K562 (cell line): ENCODE measurements at regions not wholly inside any gene's neighbourhood (a gene's known extent, or its start where the extent isn't known, plus 50 kb on each side); places are given as distances from the start of the nearest gene placed in this dataset.

ENCODE experiments used
- ATAC-seq: fragments of 200-7000 bp; cut with Tn5 transposase; 3 replicates; pipeline ENCODE4 v1.9.1; 2020; ENCODE audit warnings: moderate library complexity
- BruUV-seq: library from RNA; stranded (reverse); fragments of 400-500 nt; replicated peaks from 2 replicates; lab custom pipeline; 2021; lab: Mats Ljungman, UMichigan
- CTCF ChIA-PET: fragments of 300-600 bp; formaldehyde crosslinking; extraction: SDS; loops from one replicate; lab custom pipeline; 2021; ENCODE audit warnings: low intra/inter-chr PET ratio; lab: Yijun Ruan, JAX
- POLR2A ChIA-PET: fragments of 300-600, 350-650 bp; sonication (Branson Sonifier 250); formaldehyde crosslinking; extraction: SDS; loops from one replicate; lab custom pipeline; 2021; ENCODE audit warnings: antibody characterized with exemption, inconsistent platforms; lab: Yijun Ruan, JAX
- DNase-seq, 4 experiments: peaks; one replicate each; pipeline versions ENCODE4 v3.0.0 to v3.0.0-alpha.2; 2011 to 2018; ENCODE audit warnings: low spot score in 3 of 4, mixed read lengths in 3 of 4; ENCODE audit errors: extremely low read depth in 1 of 4
- FAIRE-seq: peaks from 2 replicates; lab custom pipeline; 2011; peaks lifted over from hg19 to GRCh38; lab: Jason Lieb, UNC
- H2AFZ ChIP-seq: 2 replicates; pipeline ENCODE4 v1.6.0; 2011; ENCODE audit warnings: low read depth, low read length, control low read depth, inconsistent platforms
- H3K27ac ChIP-seq: fragments of 200-600 bp; 3 replicates; pipeline ENCODE4 v1.8.0; 2011; ENCODE audit warnings: low read depth, mild to moderate bottlenecking, control low read depth, inconsistent platforms, low read length, moderate library complexity, mixed read lengths; ENCODE audit errors: extremely low read depth
- H3K27me3 ChIP-seq, 2 experiments: fragments of 300-600 bp in 1 of 2; 2 replicates in 1 of 2; 3 replicates in 1 of 2; pipeline versions ENCODE4 v1.6.0 to v1.8.0; 2011; ENCODE audit warnings: inconsistent platforms in 2 of 2, low read length in 2 of 2, mild to moderate bottlenecking in 1 of 2, mixed read lengths in 1 of 2, moderate library complexity in 1 of 2; ENCODE audit not compliant: control insufficient read depth in 2 of 2, insufficient read depth in 2 of 2
- H3K36me3 ChIP-seq: fragments of 300-600 bp; 3 replicates; pipeline ENCODE4 v1.8.0; 2011; ENCODE audit warnings: mild to moderate bottlenecking, low read length, inconsistent platforms; ENCODE audit not compliant: control insufficient read depth, insufficient read depth
- H3K4me1 ChIP-seq, 2 experiments: fragments of 200-600 bp in 1 of 2; replicated peaks in 1 of 2; 2 replicates in 1 of 2; 3 replicates in 1 of 2; pipeline versions ENCODE4 v1.5.1 to v1.8.0; 2011; ENCODE audit warnings: inconsistent platforms in 2 of 2, low read length in 2 of 2, mild to moderate bottlenecking in 1 of 2, mixed read lengths in 1 of 2, moderate library complexity in 1 of 2; ENCODE audit not compliant: control insufficient read depth in 2 of 2, insufficient read depth in 2 of 2
- H3K4me2 ChIP-seq: 2 replicates; pipeline ENCODE4 v1.6.1; 2011; ENCODE audit warnings: low read length, control low read depth, inconsistent platforms, mixed read lengths; ENCODE audit not compliant: insufficient read depth
- H3K4me3 ChIP-seq: fragments of 200-600 bp; sonication (generic), shearing (Covaris generic); 2 replicates; pipeline ENCODE4 v1.5.1; 2016; ENCODE audit warnings: control low read depth, inconsistent platforms
- H3K79me2 ChIP-seq: fragments of 200-600 bp; 3 replicates; pipeline ENCODE4 v1.8.0; 2011; ENCODE audit warnings: low read length, inconsistent platforms; ENCODE audit not compliant: control insufficient read depth, insufficient read depth
- H3K9ac ChIP-seq, 2 experiments: 2 replicates each; pipeline versions ENCODE4 v1.6.0 to v1.6.1; 2011; ENCODE audit warnings: low read depth in 2 of 2, low read length in 2 of 2, control low read depth in 1 of 2, inconsistent platforms in 1 of 2, mild to moderate bottlenecking in 1 of 2, mixed read lengths in 1 of 2; ENCODE audit not compliant: insufficient read depth in 1 of 2
- H3K9me1 ChIP-seq: one replicate; pipeline ENCODE4 v1.6.0; 2011; ENCODE audit warnings: inconsistent platforms, mild to moderate bottlenecking, low read length, moderate library complexity; ENCODE audit not compliant: control insufficient read depth, insufficient read depth
- H3K9me3 ChIP-seq: replicated peaks from 2 replicates; pipeline ENCODE4 v1.5.1; 2011; ENCODE audit warnings: low read depth, low read length, inconsistent platforms; ENCODE audit not compliant: control insufficient read depth, insufficient read depth
- H4K20me1 ChIP-seq: replicated peaks from 2 replicates; pipeline ENCODE4 v1.6.1; 2011; ENCODE audit warnings: low read length, inconsistent platforms, mixed read lengths; ENCODE audit not compliant: control insufficient read depth, insufficient read depth
- DMBX1 ChIP-seq: fragments of 250-450 bp; sonication (Bioruptor Pico); IDR thresholded peaks from 2 replicates; pipeline ENCODE4 v1.8.0; 2022; ENCODE audit warnings: inconsistent platforms, mild to moderate bottlenecking, moderate library complexity, borderline replicate concordance
- GTF2A2 ChIP-seq: IDR thresholded peaks from 2 replicates; pipeline ENCODE4 v1.6.1; 2016; ENCODE audit warnings: mild to moderate bottlenecking, missing genetic modification characterization, missing compliant biosample characterization
- MAFK ChIP-seq: IDR thresholded peaks from 2 replicates; pipeline ENCODE4 v1.6.1; 2011; ENCODE audit warnings: low read length, improper control_type of control experiment
- MIER1 ChIP-seq: fragments of 450-650 bp; IDR thresholded peaks from 2 replicates; pipeline ENCODE4 v1.6.1; 2016; ENCODE audit warnings: antibody characterized with exemption, mild to moderate bottlenecking, low read depth
- SMARCB1 ChIP-seq: IDR thresholded peaks from 2 replicates; pipeline ENCODE4 v1.6.1; 2011; ENCODE audit warnings: improper control_type of control experiment, low read depth; ENCODE audit not compliant: insufficient read length
- SRF ChIP-seq, 2 experiments: fragments of 250-450, 450-650 bp in 1 of 2; sonication (Bioruptor Pico) in 1 of 2; sonication (generic) in 1 of 2; formaldehyde crosslinking; IDR thresholded peaks; 2 replicates each; pipeline versions ENCODE4 v1.5.0 to v1.5.1; 2020 to 2022; ENCODE audit warnings: mild to moderate bottlenecking in 1 of 2, missing genetic modification reagents in 1 of 2
- ZNF431 ChIP-seq: sonication (generic); formaldehyde crosslinking; IDR thresholded peaks from 2 replicates; pipeline ENCODE4 v1.8.0; 2022; ENCODE audit warnings: mild to moderate bottlenecking, missing genetic modification reagents
- ZNF740 ChIP-seq, 3 experiments: fragments of 200-800 bp in 1 of 3; sonication (Bioruptor generic) in 1 of 3; sonication (generic) in 1 of 3; formaldehyde crosslinking in 1 of 3; IDR thresholded peaks; 2 replicates each; pipeline versions ENCODE4 v1.6.1 to v1.8.0; 2016 to 2022; ENCODE audit warnings: mild to moderate bottlenecking in 2 of 3, missing compliant biosample characterization in 2 of 3, missing genetic modification characterization in 2 of 3, missing genetic modification reagents in 1 of 3
- WGBS: fragments of 100-300 bp; shearing (Covaris generic); methylation state at CpG from one replicate; pipeline ENCODE4 v1.1.6; 2016; ENCODE audit warnings: low coverage, mixed read lengths; ENCODE audit not compliant: insufficient coverage; ENCODE audit errors: missing lambda C conversion rate; 5-methylcytosine and 5-hydroxymethylcytosine counted together
- in situ Hi-C: fragments of 300-500 bp; cut with MboI; formaldehyde crosslinking; loops from 4 replicates; pipeline ENCODE4 v1.15.0; 2018; ENCODE audit warnings: inconsistent platforms, mixed read lengths
- intact Hi-C: fragments of 100-400 bp; cut with micrococcal nuclease; formaldehyde crosslinking; loops from 2 replicates; pipeline ENCODE4 v1.14.2; 2022
- TF ChIP-seq, protein P1 (sequence below): IDR thresholded peaks from 2 replicates; pipeline ENCODE4 v1.6.1; 2014; ENCODE audit warnings: antibody characterized with exemption

DNA sequence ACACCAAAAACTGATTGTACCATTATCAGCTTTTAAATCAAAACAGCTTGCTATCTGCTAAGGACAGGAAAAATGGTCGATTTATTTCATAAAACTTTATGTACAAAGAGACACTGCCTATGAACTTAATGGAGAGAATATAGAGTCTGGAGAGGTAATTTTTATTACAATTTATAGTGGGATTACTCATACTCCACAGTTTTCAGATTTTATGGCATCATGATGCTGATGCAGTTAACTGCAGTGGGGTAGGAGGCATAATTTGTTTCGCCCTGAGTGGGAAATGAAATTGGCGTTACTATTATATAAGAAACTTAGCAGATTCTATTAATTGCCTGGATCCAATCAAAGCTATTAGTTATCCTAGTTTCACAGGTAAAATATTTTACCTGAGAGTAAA is 301.4 kb downstream of the KLF12 start:
- FAIRE-seq (no peak), ATAC-seq (no peak), DNase-seq (no peak)
- TF ChIP-seq SMARCB1: no peak
- TF ChIP-seq, protein P1, sequence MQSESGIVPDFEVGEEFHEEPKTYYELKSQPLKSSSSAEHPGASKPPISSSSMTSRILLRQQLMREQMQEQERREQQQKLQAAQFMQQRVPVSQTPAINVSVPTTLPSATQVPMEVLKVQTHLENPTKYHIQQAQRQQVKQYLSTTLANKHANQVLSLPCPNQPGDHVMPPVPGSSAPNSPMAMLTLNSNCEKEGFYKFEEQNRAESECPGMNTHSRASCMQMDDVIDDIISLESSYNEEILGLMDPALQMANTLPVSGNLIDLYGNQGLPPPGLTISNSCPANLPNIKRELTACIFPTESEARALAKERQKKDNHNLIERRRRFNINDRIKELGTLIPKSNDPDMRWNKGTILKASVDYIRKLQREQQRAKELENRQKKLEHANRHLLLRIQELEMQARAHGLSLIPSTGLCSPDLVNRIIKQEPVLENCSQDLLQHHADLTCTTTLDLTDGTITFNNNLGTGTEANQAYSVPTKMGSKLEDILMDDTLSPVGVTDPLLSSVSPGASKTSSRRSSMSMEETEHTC: no peak
- no peak for TF ChIP-seq MAFK
- no peak for TF ChIP-seq GTF2A2 (tag)
- Histone ChIP-seq H3K36me3 (no peaks in the 10 kb centered on the region), H3K27me3 (no peaks in the 10 kb centered on the region), H3K9ac (no peak overlapping the region), H4K20me1 (no peaks in the 10 kb centered on the region), H3K79me2 (no peaks in the 10 kb centered on the region), H3K4me2 (no peak overlapping the region), H3K4me3 (no peak overlapping the region), H2AFZ (no peak overlapping the region), H3K27ac (no peak overlapping the region), H3K4me1 (no peaks in the 10 kb centered on the region), H3K9me3 (no peaks in the 10 kb centered on the region), H3K9me1 (no peaks in the 10 kb centered on the region)
- POLR2A ChIA-PET: no interaction called here
- WGBS: 0% methylated on average over 3 of the region's 3 CpGs
- CTCF ChIA-PET: no interaction called here
- in situ Hi-C loops: no loop called here
- no TSS peak for BruUV-seq
- intact Hi-C loops: no loop called here

DNA sequence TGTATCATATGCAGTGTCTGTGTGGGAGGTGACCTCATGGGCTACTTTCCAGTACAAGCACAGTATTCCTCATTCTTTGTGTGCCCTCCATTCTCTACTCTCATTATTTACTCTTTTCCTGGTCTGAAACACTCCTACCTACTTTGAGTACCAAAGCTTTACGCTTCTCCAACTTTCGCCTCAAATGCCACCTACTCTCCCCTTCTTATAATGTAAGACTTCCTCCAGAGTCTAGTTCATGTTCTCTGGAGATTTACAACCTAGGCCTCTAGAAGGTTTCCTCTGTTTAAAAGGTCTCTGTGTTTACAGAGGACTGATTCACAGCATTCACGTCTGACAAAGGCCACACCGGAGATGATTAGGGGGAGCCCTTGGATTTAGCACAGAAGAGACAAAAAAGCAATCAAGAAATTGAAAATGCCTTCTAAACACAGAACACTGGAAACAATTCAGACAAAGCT is 302.0 kb downstream of the KLF12 start:
- BruUV-seq: no TSS peak
- no peaks in the 10 kb centered on the region for H4K20me1 ChIP-seq
- 0% methylated on average over 4 of the region's 4 CpGs for WGBS
- no peak overlapping the region for H3K9ac ChIP-seq
- in situ Hi-C loops (no loop called here), intact Hi-C loops (no loop called here)
- no peak overlapping the region for H3K4me3 ChIP-seq
- H3K27ac ChIP-seq: no peak overlapping the region
- H3K9me1 ChIP-seq: no peaks in the 10 kb centered on the region
- H3K4me1 ChIP-seq: no peaks in the 10 kb centered on the region
- CTCF ChIA-PET: no interaction called here
- H3K27me3 ChIP-seq: no peaks in the 10 kb centered on the region
- H3K4me2 ChIP-seq: no peak overlapping the region
- ATAC-seq (no peak), DNase-seq (no peak), FAIRE-seq (no peak)
- no peaks in the 10 kb centered on the region for H3K36me3 ChIP-seq
- H2AFZ ChIP-seq: no peak overlapping the region
- no peaks in the 10 kb centered on the region for H3K9me3 ChIP-seq
- POLR2A ChIA-PET: no interaction called here
- TF ChIP-seq ZNF740 (CRISPR knock-in tag; IDR thresholded peaks at IDR 0.05) (no peak), ZNF740 (tag; IDR thresholded peaks at IDR 0.05) (no peak), SRF (CRISPR knock-in tag; IDR thresholded peaks at IDR 0.05) (no peak), DMBX1 (CRISPR knock-in tag) (no peak), ZNF431 (CRISPR knock-in tag) (no peak), MIER1 (no peak)
- H3K79me2 ChIP-seq: no peaks in the 10 kb centered on the region
